Testis (tissue), 2 donors: ENCODE measurements at regions not wholly inside any gene's neighbourhood (a gene's known extent, or its start where the extent isn't known, plus 50 kb on each side); places are given as distances from the start of the nearest gene placed in this dataset.

Source experiments
- POLR2A ChIP-seq: fragments of 450-650 bp; IDR thresholded peaks from one replicate; pipeline ENCODE4 v1.6.1; 2017; ENCODE audit warnings: antibody characterized with exemption, mild to moderate bottlenecking, moderate library complexity
- TF ChIP-seq, protein P1 (sequence below), 3 experiments: fragments of 450-650 bp in 2 of 3; fragments of 200-600 bp in 1 of 3; sonication (generic) in 1 of 3; IDR thresholded peaks; one replicate each; pipeline ENCODE4 v1.5.1; 2016 to 2019; ENCODE audit warnings: antibody characterized with exemption in 3 of 3, mild to moderate bottlenecking in 2 of 3, moderate library complexity in 1 of 3

- TF ChIP-seq, protein P1, sequence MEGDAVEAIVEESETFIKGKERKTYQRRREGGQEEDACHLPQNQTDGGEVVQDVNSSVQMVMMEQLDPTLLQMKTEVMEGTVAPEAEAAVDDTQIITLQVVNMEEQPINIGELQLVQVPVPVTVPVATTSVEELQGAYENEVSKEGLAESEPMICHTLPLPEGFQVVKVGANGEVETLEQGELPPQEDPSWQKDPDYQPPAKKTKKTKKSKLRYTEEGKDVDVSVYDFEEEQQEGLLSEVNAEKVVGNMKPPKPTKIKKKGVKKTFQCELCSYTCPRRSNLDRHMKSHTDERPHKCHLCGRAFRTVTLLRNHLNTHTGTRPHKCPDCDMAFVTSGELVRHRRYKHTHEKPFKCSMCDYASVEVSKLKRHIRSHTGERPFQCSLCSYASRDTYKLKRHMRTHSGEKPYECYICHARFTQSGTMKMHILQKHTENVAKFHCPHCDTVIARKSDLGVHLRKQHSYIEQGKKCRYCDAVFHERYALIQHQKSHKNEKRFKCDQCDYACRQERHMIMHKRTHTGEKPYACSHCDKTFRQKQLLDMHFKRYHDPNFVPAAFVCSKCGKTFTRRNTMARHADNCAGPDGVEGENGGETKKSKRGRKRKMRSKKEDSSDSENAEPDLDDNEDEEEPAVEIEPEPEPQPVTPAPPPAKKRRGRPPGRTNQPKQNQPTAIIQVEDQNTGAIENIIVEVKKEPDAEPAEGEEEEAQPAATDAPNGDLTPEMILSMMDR (IDR thresholded peaks at IDR 0.05): no peak
- TF ChIP-seq POLR2A: no peak
Measured at GRCh38 chr5:123285122-123286023, 137.8 kb downstream of the CEP120 start.
